Mesenchymal stem cell (in vitro differentiated cells and primary cell): ENCODE measurements at regions not wholly inside any gene's neighbourhood (a gene's known extent, or its start where the extent isn't known, plus 50 kb on each side); places are given as distances from the start of the nearest gene placed in this dataset.

ENCODE experiments used
- DNase-seq: peaks from one replicate; pipeline ENCODE4 v3.0.0-alpha.2; 2013
- H2AFZ ChIP-seq: one replicate; pipeline ENCODE4 v1.6.1; 2013; ENCODE audit warnings: low read depth, mild to moderate bottlenecking, control low read depth, inconsistent platforms, low read length, moderate library complexity
- H2AK5ac ChIP-seq: 2 replicates; pipeline ENCODE4 v1.6.1; 2013; ENCODE audit warnings: low read length, moderate library complexity, mild to moderate bottlenecking, inconsistent platforms; ENCODE audit not compliant: severe bottlenecking
- H2BK120ac ChIP-seq: one replicate; pipeline ENCODE4 v1.6.1; 2013; ENCODE audit warnings: low read depth, mild to moderate bottlenecking, inconsistent platforms, low read length, moderate library complexity
- H2BK12ac ChIP-seq, 2 experiments: one replicate each; pipeline ENCODE4 v1.6.1; 2013; ENCODE audit warnings: inconsistent platforms in 2 of 2, low read length in 2 of 2, mild to moderate bottlenecking in 2 of 2, moderate library complexity in 2 of 2, control low read depth in 1 of 2
- H2BK15ac ChIP-seq: one replicate; pipeline ENCODE4 v1.6.1; 2013; ENCODE audit warnings: mild to moderate bottlenecking, low read depth, inconsistent platforms; ENCODE audit not compliant: poor library complexity, severe bottlenecking
- H2BK5ac ChIP-seq: 2 replicates; pipeline ENCODE4 v1.6.1; 2013; ENCODE audit warnings: low read depth, mild to moderate bottlenecking, low read length, control low read depth, inconsistent platforms; ENCODE audit not compliant: poor library complexity, severe bottlenecking
- H3K14ac ChIP-seq, 2 experiments: one replicate each; pipeline ENCODE4 v1.6.1; 2013; ENCODE audit warnings: inconsistent platforms in 2 of 2, low read length in 2 of 2, control low read depth in 1 of 2, mild to moderate bottlenecking in 1 of 2, moderate library complexity in 1 of 2
- H3K18ac ChIP-seq, 2 experiments: one replicate each; pipeline ENCODE4 v1.6.1; 2013; ENCODE audit warnings: inconsistent platforms in 2 of 2, low read length in 2 of 2, control low read depth in 1 of 2, low read depth in 1 of 2, mild to moderate bottlenecking in 1 of 2
- H3K23ac ChIP-seq, 2 experiments: one replicate each; pipeline ENCODE4 v1.6.1; 2013; ENCODE audit warnings: inconsistent platforms in 2 of 2, low read length in 2 of 2, mild to moderate bottlenecking in 2 of 2, moderate library complexity in 2 of 2, control low read depth in 1 of 2
- H3K27ac ChIP-seq: 2 replicates; pipeline ENCODE4 v1.5.1; 2013; ENCODE audit warnings: mild to moderate bottlenecking, moderate library complexity, low read length, control low read depth, inconsistent platforms; ENCODE audit not compliant: poor library complexity, severe bottlenecking
- H3K27me3 ChIP-seq, 2 experiments: 2 replicates each; pipeline versions ENCODE4 v1.6.1 to v1.7.0; 2013; ENCODE audit warnings: low read length in 2 of 2, mild to moderate bottlenecking in 2 of 2, moderate library complexity in 2 of 2, control low read depth in 1 of 2, inconsistent platforms in 1 of 2; ENCODE audit not compliant: control insufficient read depth in 1 of 2, insufficient read depth in 1 of 2
- H3K36me3 ChIP-seq, 2 experiments: 2 replicates each; pipeline versions ENCODE4 v1.6.1 to v1.7.0; 2013; ENCODE audit warnings: low read length in 2 of 2, control low read depth in 1 of 2, inconsistent platforms in 1 of 2, low read depth in 1 of 2, mild to moderate bottlenecking in 1 of 2; ENCODE audit not compliant: insufficient read depth in 2 of 2, control insufficient read depth in 1 of 2
- H3K4ac ChIP-seq, 2 experiments: one replicate each; pipeline ENCODE4 v1.6.1; 2013; ENCODE audit warnings: inconsistent platforms in 2 of 2, low read length in 2 of 2, mild to moderate bottlenecking in 2 of 2, moderate library complexity in 2 of 2, control low read depth in 1 of 2, low read depth in 1 of 2
- H3K4me1 ChIP-seq: 2 replicates; pipeline ENCODE4 v1.6.1; 2013; ENCODE audit warnings: low read depth, low read length, control low read depth; ENCODE audit not compliant: control insufficient read depth, insufficient read depth
- H3K4me2 ChIP-seq: 2 replicates; pipeline ENCODE4 v1.6.1; 2013; ENCODE audit warnings: low read length, mild to moderate bottlenecking, inconsistent platforms; ENCODE audit not compliant: poor library complexity, severe bottlenecking
- H3K4me3 ChIP-seq, 2 experiments: 2 replicates each; pipeline versions ENCODE4 v1.5.1 to v1.7.0; 2013; ENCODE audit warnings: low read length in 2 of 2, mild to moderate bottlenecking in 2 of 2, control low read depth in 1 of 2, low read depth in 1 of 2; ENCODE audit not compliant: insufficient read depth in 1 of 2
- H3K79me1 ChIP-seq: replicated peaks from 2 replicates; pipeline ENCODE4 v1.6.1; 2013; ENCODE audit warnings: mild to moderate bottlenecking, control low read depth, low read length, inconsistent platforms; ENCODE audit not compliant: poor library complexity, severe bottlenecking
- H3K9ac ChIP-seq: 2 replicates; pipeline ENCODE4 v1.7.0; 2013; ENCODE audit warnings: mild to moderate bottlenecking, low read length, moderate library complexity
- H3K9me3 ChIP-seq: 2 replicates; pipeline ENCODE4 v1.7.0; 2013; ENCODE audit warnings: mild to moderate bottlenecking, low read length; ENCODE audit not compliant: control insufficient read depth
- H4K8ac ChIP-seq: one replicate; pipeline ENCODE4 v1.6.1; 2013; ENCODE audit warnings: inconsistent platforms, mild to moderate bottlenecking, low read length, moderate library complexity
- H4K91ac ChIP-seq: one replicate; pipeline ENCODE4 v1.6.1; 2013; ENCODE audit warnings: mild to moderate bottlenecking, low read length, inconsistent platforms
- WGBS: methylation state at CpG from one replicate; pipeline ENCODE4 v1.1.7; 2013; ENCODE audit warnings: mixed read lengths; 5-methylcytosine and 5-hydroxymethylcytosine counted together

- no peak overlapping the region for H2BK15ac ChIP-seq
- no peak overlapping the region for H4K91ac ChIP-seq
- no peak overlapping the region for H2AFZ ChIP-seq
- no peak overlapping the region for H3K4ac ChIP-seq
- H3K23ac ChIP-seq = no peak overlapping the region
- no peak overlapping the region for H4K8ac ChIP-seq
- no peaks in the 10 kb centered on the region for H3K79me1 ChIP-seq
- no peak overlapping the region for H2BK120ac ChIP-seq
- H3K27me3 ChIP-seq = no peaks in the 10 kb centered on the region
- no peak overlapping the region for H3K18ac ChIP-seq
- H3K4me3 ChIP-seq = no peak overlapping the region
- H2BK5ac ChIP-seq = no peak overlapping the region
- no peak overlapping the region for H3K9ac ChIP-seq
- H3K27ac ChIP-seq = no peak overlapping the region
- H3K4me2 ChIP-seq = no peak overlapping the region
- no peak overlapping the region for H2BK12ac ChIP-seq
- DNase-seq = no peak
- no peaks in the 10 kb centered on the region for H3K9me3 ChIP-seq
- no peaks in the 10 kb centered on the region for H3K4me1 ChIP-seq
- H3K14ac ChIP-seq = no peak overlapping the region
- no peaks in the 10 kb centered on the region for H3K36me3 ChIP-seq
- no peak overlapping the region for H2AK5ac ChIP-seq
- WGBS = 34% methylated on average over 11 of the region's 11 CpGs
Observed at GRCh38 chr12:130266751-130267150, 70.9 kb upstream of the PIWIL1 start.

GRCh38 chr12:130280231-130280630 is 57.5 kb upstream of the PIWIL1 start:
- no peak overlapping the region for H3K14ac ChIP-seq
- peaks cover 3% of the 10 kb centered on the region for H3K9me3 ChIP-seq
- H3K4me2 ChIP-seq = no peak overlapping the region
- DNase-seq = no peak
- no peaks in the 10 kb centered on the region for H3K79me1 ChIP-seq
- no peaks in the 10 kb centered on the region for H3K27me3 ChIP-seq
- H3K27ac ChIP-seq = no peak overlapping the region
- no peak overlapping the region for H3K4ac ChIP-seq
- no peak overlapping the region for H4K8ac ChIP-seq
- H3K36me3 ChIP-seq = no peaks in the 10 kb centered on the region
- no peak overlapping the region for H2BK5ac ChIP-seq
- WGBS = 60% methylated on average over 9 of the region's 9 CpGs
- H2BK15ac ChIP-seq = no peak overlapping the region
- H2BK120ac ChIP-seq = no peak overlapping the region
- H2BK12ac ChIP-seq = no peak overlapping the region
- no peaks in the 10 kb centered on the region for H3K4me1 ChIP-seq
- peak overlapping the region in 1 of 2 experiments; percentile 75 for H3K4me3 ChIP-seq
- peak overlapping the region; percentile 82 for H3K9ac ChIP-seq
- H3K23ac ChIP-seq = no peak overlapping the region
- H2AK5ac ChIP-seq = no peak overlapping the region
- no peak overlapping the region for H3K18ac ChIP-seq
- no peak overlapping the region for H2AFZ ChIP-seq
- no peak overlapping the region for H4K91ac ChIP-seq

DNA sequence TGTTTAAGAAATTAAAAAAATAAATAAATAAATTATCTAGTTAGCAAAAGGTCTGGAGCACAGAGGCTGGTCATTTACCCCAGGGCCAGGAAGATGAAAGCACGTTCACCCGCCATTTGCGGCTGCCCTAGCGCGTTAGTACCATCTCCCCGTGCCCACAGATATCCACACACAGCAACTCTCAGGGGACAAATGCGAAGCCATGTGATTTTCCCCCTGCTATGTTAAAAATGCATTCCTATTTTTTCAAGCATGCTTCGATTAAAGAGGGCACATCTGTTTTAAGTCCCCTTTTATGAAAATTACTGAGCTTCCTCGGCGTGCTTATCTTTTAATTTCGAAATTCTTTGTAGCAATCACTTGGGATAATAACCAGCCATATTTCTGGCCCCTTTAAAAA is 56.9 kb upstream of the PIWIL1 start:
- Histone ChIP-seq H3K4me2 (no peak overlapping the region), H2BK15ac (no peak overlapping the region), H2BK5ac (no peak overlapping the region), H3K36me3 (no peaks in the 10 kb centered on the region), H3K27me3 (no peaks in the 10 kb centered on the region), H3K27ac (no peak overlapping the region), H2AK5ac (no peak overlapping the region), H2BK120ac (no peak overlapping the region), H3K18ac (no peak overlapping the region), H3K23ac (no peak overlapping the region), H3K9ac (peak overlapping the region; percentile 82), H4K8ac (no peak overlapping the region), H3K9me3 (peaks cover 3% of the 10 kb centered on the region), H3K79me1 (no peaks in the 10 kb centered on the region), H3K4me1 (no peaks in the 10 kb centered on the region), H4K91ac (no peak overlapping the region), H2AFZ (no peak overlapping the region), H3K14ac (no peak overlapping the region), H2BK12ac (no peak overlapping the region), H3K4ac (no peak overlapping the region), H3K4me3 (peak overlapping the region in 1 of 2 experiments; percentile 75)
- WGBS = 77% methylated on average over 11 of the region's 11 CpGs
- no peak for DNase-seq

GRCh38 chr12:130281153-130281799 is 56.4 kb upstream of the PIWIL1 start:
- WGBS = 38% methylated on average over 30 of the region's 30 CpGs
- H3K27me3 ChIP-seq = no peaks in the 10 kb centered on the region
- H2AK5ac ChIP-seq = no peak overlapping the region
- peak overlapping the region in 1 of 2 experiments; percentile 75 for H3K4me3 ChIP-seq
- H3K27ac ChIP-seq = no peak overlapping the region
- no peaks in the 10 kb centered on the region for H3K79me1 ChIP-seq
- H3K4me2 ChIP-seq = no peak overlapping the region
- no peak overlapping the region for H3K4ac ChIP-seq
- H2BK120ac ChIP-seq = no peak overlapping the region
- H3K4me1 ChIP-seq = no peaks in the 10 kb centered on the region
- H3K9me3 ChIP-seq = peaks cover 3% of the 10 kb centered on the region
- no peak overlapping the region for H4K91ac ChIP-seq
- H2AFZ ChIP-seq = no peak overlapping the region
- H4K8ac ChIP-seq = no peak overlapping the region
- H3K18ac ChIP-seq = no peak overlapping the region
- H2BK5ac ChIP-seq = no peak overlapping the region
- H3K23ac ChIP-seq = no peak overlapping the region
- no peak for DNase-seq
- H3K36me3 ChIP-seq = no peaks in the 10 kb centered on the region
- H3K14ac ChIP-seq = no peak overlapping the region
- H2BK12ac ChIP-seq = no peak overlapping the region
- no peak overlapping the region for H2BK15ac ChIP-seq
- H3K9ac ChIP-seq = peak overlapping the region; percentile 82
